Adipocyte (in vitro differentiated cells): ENCODE measurements at regions not wholly inside any gene's neighbourhood (a gene's known extent, or its start where the extent isn't known, plus 50 kb on each side); places are given as distances from the start of the nearest gene placed in this dataset.

Experiments used
- DNase-seq: peaks from one replicate; pipeline ENCODE4 v3.0.0-alpha.2; 2015; ENCODE audit warnings: low read depth
- H3K27me3 ChIP-seq: replicated peaks from 2 replicates; pipeline ENCODE4 v1.7.0; 2013; ENCODE audit warnings: mild to moderate bottlenecking, low read length, moderate library complexity; ENCODE audit not compliant: control insufficient read depth, insufficient read depth
- H3K36me3 ChIP-seq: 2 replicates; pipeline ENCODE4 v1.7.0; 2013; ENCODE audit warnings: low read length, mild to moderate bottlenecking, moderate library complexity; ENCODE audit not compliant: control insufficient read depth, insufficient read depth, severe bottlenecking
- H3K4me1 ChIP-seq: 2 replicates; pipeline ENCODE4 v1.7.0; 2013; ENCODE audit warnings: mild to moderate bottlenecking, low read length, moderate library complexity; ENCODE audit not compliant: control insufficient read depth, insufficient read depth
- H3K4me3 ChIP-seq: 2 replicates; pipeline ENCODE4 v1.7.0; 2013; ENCODE audit warnings: mild to moderate bottlenecking, low read length, moderate library complexity
- H3K9ac ChIP-seq: 2 replicates; pipeline ENCODE4 v1.7.0; 2013; ENCODE audit warnings: mild to moderate bottlenecking, low read length, moderate library complexity
- H3K9me3 ChIP-seq: 2 replicates; pipeline ENCODE4 v1.7.0; 2013; ENCODE audit warnings: mild to moderate bottlenecking, low read length, moderate library complexity; ENCODE audit not compliant: control insufficient read depth

- Histone ChIP-seq H3K9ac (peak overlapping the region; percentile 8), H3K9me3 (no peaks in the 10 kb centered on the region), H3K4me3 (no peak overlapping the region), H3K4me1 (peaks cover 60% of the 10 kb centered on the region), H3K36me3 (no peaks in the 10 kb centered on the region), H3K27me3 (no peaks in the 10 kb centered on the region)
- DNase-seq: no peak
Observed at GRCh38 chr11:122036493-122036892, 79.5 kb downstream of the BLID start.

GRCh38 chr11:122036018-122036417 is 80.0 kb downstream of the BLID start:
- H3K9ac ChIP-seq: peak overlapping the region; percentile 59
- no peaks in the 10 kb centered on the region for H3K27me3 ChIP-seq
- DNase-seq: peak; percentile 91
- H3K36me3 ChIP-seq: no peaks in the 10 kb centered on the region
- H3K4me3 ChIP-seq: peak overlapping the region; percentile 15
- H3K9me3 ChIP-seq: no peaks in the 10 kb centered on the region
- peaks cover 62% of the 10 kb centered on the region for H3K4me1 ChIP-seq

DNA sequence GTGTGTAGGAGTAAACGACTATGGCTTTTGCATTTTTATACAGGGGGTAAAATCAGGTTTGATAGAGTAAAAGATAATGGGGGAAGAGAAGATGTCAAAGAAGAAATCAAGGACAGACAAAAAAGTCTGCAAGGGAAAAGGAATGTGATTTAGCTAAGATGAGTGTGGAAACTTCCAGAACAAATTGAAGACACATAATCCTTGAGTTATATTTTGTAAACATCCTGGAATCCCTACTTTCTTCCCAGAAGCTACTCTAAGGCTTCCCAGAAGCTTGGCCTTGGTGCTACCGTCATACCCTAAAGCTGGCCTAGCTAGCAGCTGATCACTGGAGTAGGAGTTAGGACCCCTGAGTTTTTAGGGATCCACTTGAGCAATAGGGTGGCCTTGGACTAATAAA is 82.4 kb downstream of the BLID start:
- H3K36me3 ChIP-seq: no peaks in the 10 kb centered on the region

GRCh38 chr11:122033193-122033592 is 82.8 kb downstream of the BLID start:
- no peaks in the 10 kb centered on the region for H3K36me3 ChIP-seq
- no peaks in the 10 kb centered on the region for H3K9me3 ChIP-seq
- H3K9ac ChIP-seq: peak overlapping the region; percentile 45
- H3K27me3 ChIP-seq: no peaks in the 10 kb centered on the region
- peak overlapping the region; percentile 23 for H3K4me3 ChIP-seq
- H3K4me1 ChIP-seq: peaks cover 53% of the 10 kb centered on the region
- no peak for DNase-seq

More for the DNA sequence above, 82.4 kb downstream of the BLID start:
- DNase-seq: no peak
- Histone ChIP-seq H3K9ac (no peak overlapping the region), H3K27me3 (no peaks in the 10 kb centered on the region), H3K4me3 (no peak overlapping the region), H3K9me3 (no peaks in the 10 kb centered on the region), H3K4me1 (peaks cover 57% of the 10 kb centered on the region)

DNA sequence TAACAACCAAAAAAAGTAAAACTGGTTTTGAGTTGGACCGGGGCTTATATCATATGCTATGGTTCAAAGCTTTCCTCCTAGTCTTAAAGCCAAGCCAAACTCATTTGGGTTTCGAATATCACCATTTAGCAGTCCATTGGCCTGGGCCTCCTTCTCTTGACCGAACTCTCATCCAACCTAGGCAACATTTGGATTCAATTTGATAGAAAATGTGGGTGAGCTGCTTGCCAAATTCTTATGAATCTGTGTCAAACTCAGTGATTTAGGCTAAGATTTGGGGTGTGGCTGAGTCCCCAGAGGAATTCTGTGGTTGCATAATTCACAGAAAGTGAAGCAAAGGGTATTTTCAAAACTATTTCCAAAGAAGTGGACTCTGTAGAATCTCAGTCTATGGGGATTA is 83.7 kb downstream of the BLID start:
- Histone ChIP-seq H3K4me1 (peaks cover 55% of the 10 kb centered on the region), H3K36me3 (peaks cover 2% of the 10 kb centered on the region), H3K9ac (peak overlapping the region; percentile 45), H3K27me3 (no peaks in the 10 kb centered on the region), H3K9me3 (no peaks in the 10 kb centered on the region), H3K4me3 (peak overlapping the region; percentile 17)
- DNase-seq: peak; percentile 96

- H3K9me3 ChIP-seq: no peaks in the 10 kb centered on the region
- DNase-seq: peak; percentile 25
- H3K4me3 ChIP-seq: peak overlapping the region; percentile 17
- H3K36me3 ChIP-seq: peaks cover 3% of the 10 kb centered on the region
- peak overlapping the region; percentile 14 for H3K9ac ChIP-seq
- H3K4me1 ChIP-seq: peaks cover 55% of the 10 kb centered on the region
- no peaks in the 10 kb centered on the region for H3K27me3 ChIP-seq
Observed at GRCh38 chr11:122031813-122032212, 84.2 kb downstream of the BLID start.

DNA sequence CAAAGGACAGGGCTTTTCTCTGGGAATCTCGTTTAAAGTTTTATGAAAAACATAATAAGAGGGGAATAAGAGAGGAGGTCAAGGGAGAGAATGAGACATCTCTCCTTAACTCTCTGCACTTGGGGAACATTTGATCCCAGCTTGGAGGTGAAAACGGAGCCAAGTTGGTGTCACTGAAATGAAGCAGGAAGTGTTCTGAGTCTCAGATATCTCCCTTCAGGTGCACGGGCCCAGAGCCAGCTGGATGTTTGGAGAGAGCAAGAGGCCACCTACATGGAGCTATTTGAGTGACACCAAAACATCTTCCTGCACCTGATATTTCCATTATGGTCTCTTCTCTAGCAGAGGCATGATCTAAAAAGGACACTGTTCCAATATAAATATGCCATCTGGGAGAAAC is 85.7 kb downstream of the BLID start:
- H3K4me1 ChIP-seq: peaks cover 40% of the 10 kb centered on the region
- DNase-seq: no peak
- H3K4me3 ChIP-seq: no peak overlapping the region
- no peaks in the 10 kb centered on the region for H3K9me3 ChIP-seq
- no peak overlapping the region for H3K9ac ChIP-seq
- peaks cover 3% of the 10 kb centered on the region for H3K36me3 ChIP-seq
- no peaks in the 10 kb centered on the region for H3K27me3 ChIP-seq

DNA sequence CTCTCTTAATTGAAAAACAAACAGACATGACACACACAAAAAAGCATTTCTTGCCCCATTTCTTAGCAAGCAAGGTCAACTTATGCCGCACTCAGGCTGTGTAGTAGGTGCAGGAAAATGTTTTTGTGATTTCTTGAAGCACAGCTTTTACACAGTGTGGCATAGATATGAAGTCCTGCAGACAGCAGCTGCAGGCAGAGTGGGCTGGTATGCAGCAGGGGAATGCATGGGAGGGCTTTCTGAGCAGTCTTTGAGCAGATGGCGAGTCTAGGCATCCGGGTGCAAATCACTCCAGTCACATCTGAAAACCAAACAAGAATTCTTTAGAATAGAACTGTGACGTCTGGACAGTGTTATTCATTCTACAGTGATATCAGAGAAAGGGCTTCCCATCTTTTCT is 87.5 kb downstream of the BLID start:
- no peak overlapping the region for H3K4me3 ChIP-seq
- H3K27me3 ChIP-seq: no peaks in the 10 kb centered on the region
- peaks cover 37% of the 10 kb centered on the region for H3K4me1 ChIP-seq
- H3K9ac ChIP-seq: no peak overlapping the region
- no peaks in the 10 kb centered on the region for H3K9me3 ChIP-seq
- peaks cover 3% of the 10 kb centered on the region for H3K36me3 ChIP-seq
- no peak for DNase-seq

GRCh38 chr11:122028036-122028435 is 88.0 kb downstream of the BLID start:
- Histone ChIP-seq H3K9me3 (no peaks in the 10 kb centered on the region), H3K4me3 (no peak overlapping the region), H3K9ac (no peak overlapping the region), H3K36me3 (peaks cover 3% of the 10 kb centered on the region), H3K27me3 (no peaks in the 10 kb centered on the region), H3K4me1 (peaks cover 32% of the 10 kb centered on the region)
- DNase-seq: no peak

- H3K27me3 ChIP-seq: no peaks in the 10 kb centered on the region
- H3K4me1 ChIP-seq: peaks cover 14% of the 10 kb centered on the region
- no peaks in the 10 kb centered on the region for H3K9me3 ChIP-seq
- H3K9ac ChIP-seq: no peak overlapping the region
- H3K4me3 ChIP-seq: no peak overlapping the region
- DNase-seq: no peak
- peaks cover 3% of the 10 kb centered on the region for H3K36me3 ChIP-seq
Observed at GRCh38 chr11:122025757-122026156, 90.3 kb downstream of the BLID start.

DNA sequence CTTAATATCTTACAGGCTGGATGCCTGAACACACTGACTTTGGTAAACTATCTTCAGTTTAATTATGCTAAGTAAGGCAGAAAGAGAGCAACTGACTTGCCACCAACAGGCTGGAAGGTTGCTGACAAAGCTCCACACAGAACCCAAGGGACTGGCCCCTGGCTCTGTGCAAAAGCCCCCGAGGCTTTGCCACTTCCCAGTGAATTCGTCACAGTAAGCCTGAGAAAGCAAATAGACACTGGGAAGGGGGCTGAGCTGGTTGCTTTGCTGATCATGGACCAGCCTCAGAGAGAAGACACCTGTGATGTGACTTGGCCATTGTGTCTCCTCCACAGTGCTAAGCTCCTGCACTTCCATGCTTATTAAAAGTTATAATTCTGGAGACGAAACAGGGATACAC is 91.7 kb downstream of the BLID start:
- Histone ChIP-seq H3K27me3 (no peaks in the 10 kb centered on the region), H3K9me3 (no peaks in the 10 kb centered on the region), H3K36me3 (peaks cover 3% of the 10 kb centered on the region), H3K4me3 (peak overlapping the region; percentile 76), H3K9ac (peak overlapping the region; percentile 76), H3K4me1 (peaks cover 14% of the 10 kb centered on the region)
- DNase-seq: no peak

DNA sequence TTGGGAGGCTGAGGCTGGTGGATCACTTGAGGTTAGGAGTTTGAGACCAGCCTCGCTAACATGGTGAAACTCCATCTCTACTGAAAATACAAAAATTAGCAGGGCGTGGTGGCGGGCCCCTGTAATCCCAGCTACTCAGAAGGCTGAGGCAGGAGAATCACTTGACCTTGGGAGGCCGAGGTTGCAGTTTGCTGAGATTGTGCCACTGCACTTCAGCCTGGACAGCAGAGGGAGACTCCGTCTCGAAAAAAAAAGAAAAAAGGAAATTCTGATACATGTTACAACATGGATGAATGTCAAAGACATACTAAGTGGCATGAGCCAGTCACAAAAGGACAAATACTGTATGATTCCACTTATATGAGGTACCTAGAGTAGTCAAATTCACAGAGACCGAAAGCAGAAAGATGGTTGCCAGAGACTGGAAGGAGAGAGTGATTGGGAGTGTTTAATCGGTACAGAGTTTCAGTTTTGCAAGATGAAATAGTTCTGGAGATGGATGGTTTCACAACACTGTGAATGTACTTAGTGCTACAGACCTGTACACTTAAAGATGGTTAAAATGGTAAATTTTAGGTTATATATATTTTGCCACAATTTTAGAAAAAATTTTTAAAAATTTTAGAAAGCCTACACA is 92.3 kb downstream of the BLID start:
- Histone ChIP-seq H3K36me3 (peaks cover 3% of the 10 kb centered on the region), H3K9me3 (no peaks in the 10 kb centered on the region)

More for the DNA sequence above, 92.3 kb downstream of the BLID start:
- Histone ChIP-seq H3K4me3 (peak overlapping the region; percentile 76), H3K9ac (peak overlapping the region; percentile 76), H3K27me3 (no peaks in the 10 kb centered on the region), H3K4me1 (peaks cover 14% of the 10 kb centered on the region)
- DNase-seq: peak; percentile 62
